HCT116 (cell line): ENCODE measurements at regions not wholly inside any gene's neighbourhood (a gene's known extent, or its start where the extent isn't known, plus 50 kb on each side); places are given as distances from the start of the nearest gene placed in this dataset.

Experiments
- CTCF ChIP-seq, 3 experiments: fragments of 200-600 bp in 1 of 3; sonication (generic) in 1 of 3; IDR thresholded peaks in 2 of 3; conservative IDR thresholded peaks in 1 of 3; 2 replicates each; pipeline ENCODE4 v1.5.1; 2012 to 2017; ENCODE audit warnings: low read depth in 2 of 3, low read length in 2 of 3, antibody characterized with exemption in 1 of 3, borderline replicate concordance in 1 of 3, control low read depth in 1 of 3, mild to moderate bottlenecking in 1 of 3, mixed read lengths in 1 of 3, mixed run types in 1 of 3, moderate library complexity in 1 of 3; ENCODE audit not compliant: insufficient read depth in 1 of 3
- EZH2phosphoT487 ChIP-seq: fragments of 200-600 bp; IDR thresholded peaks from 2 replicates; pipeline ENCODE4 v1.6.1; 2018; ENCODE audit warnings: antibody characterized with exemption, borderline replicate concordance
- POLR2AphosphoS5 ChIP-seq: IDR thresholded peaks from 2 replicates; pipeline ENCODE4 v1.6.1; 2011; ENCODE audit warnings: mild to moderate bottlenecking, low read depth, low read length, moderate library complexity
- SIN3A ChIP-seq: IDR thresholded peaks from 2 replicates; pipeline ENCODE4 v1.6.1; 2012; ENCODE audit warnings: low read depth
- TCF7L2 ChIP-seq: IDR thresholded peaks from 2 replicates; pipeline ENCODE4 v1.7.0; 2011; ENCODE audit warnings: borderline replicate concordance, inconsistent platforms; ENCODE audit not compliant: insufficient read depth, insufficient read length; ENCODE audit errors: extremely low read depth
- ZBTB33 ChIP-seq: IDR thresholded peaks from 2 replicates; pipeline ENCODE4 v1.6.1; 2011; ENCODE audit warnings: mild to moderate bottlenecking, low read length, moderate library complexity; ENCODE audit not compliant: insufficient replicate concordance; ENCODE audit errors: extremely low read depth

- TF ChIP-seq TCF7L2, result no peak
- TF ChIP-seq POLR2AphosphoS5, result no peak
- no peak for TF ChIP-seq CTCF (IDR thresholded peaks at IDR 0.05 in 2 of 3, conservative IDR thresholded peaks at IDR 0.05 in 1 of 3; ENCODE audit: borderline replicate concordance in 1 of 3, insufficient read depth in 1 of 3, low read depth in 2 of 3, low read length in 2 of 3)
- TF ChIP-seq SIN3A, result no peak
- no peak for TF ChIP-seq ZBTB33
- TF ChIP-seq EZH2phosphoT487, result no peak
Measured at GRCh38 chr11:92492372-92492771, 267.8 kb downstream of the FAT3 start.
